Endothelial cell of umbilical vein (primary cell): ENCODE measurements at regions not wholly inside any gene's neighbourhood (a gene's known extent, or its start where the extent isn't known, plus 50 kb on each side); places are given as distances from the start of the nearest gene placed in this dataset.

Source experiments
- BruUV-seq: library from RNA; stranded (reverse); fragments of 400-500 nt; replicated peaks from 2 replicates; lab custom pipeline; 2021; lab: Mats Ljungman, UMichigan
- CTCF ChIA-PET: fragments of 300-600, 350-600 bp; sonication (Branson Sonifier 250); formaldehyde crosslinking; loops from one replicate; lab custom pipeline; 2021; ENCODE audit warnings: antibody characterized with exemption, inconsistent platforms; lab: Charles Lee
- POLR2A ChIA-PET: fragments of 300-600, 350-600 bp; sonication (Branson Sonifier 250); formaldehyde crosslinking; loops from one replicate; lab custom pipeline; 2021; ENCODE audit warnings: antibody characterized with exemption, inconsistent platforms; lab: Charles Lee
- DNase-seq: peaks from one replicate; pipeline ENCODE4 v3.0.0-alpha.2; 2011; ENCODE audit warnings: low read depth, low spot score
- FAIRE-seq: peaks from 2 replicates; lab custom pipeline; 2011; peaks lifted over from hg19 to GRCh38; lab: Jason Lieb, UNC
- H2AFZ ChIP-seq: 2 replicates; pipeline ENCODE4 v1.6.0; 2012; ENCODE audit warnings: low read depth, low read length, control low read depth, inconsistent platforms
- H3K27ac ChIP-seq: 2 replicates; pipeline ENCODE4 v1.5.1; 2011; ENCODE audit warnings: low read depth, mild to moderate bottlenecking, control low read depth, low read length, moderate library complexity; ENCODE audit not compliant: insufficient read depth
- H3K27me3 ChIP-seq, 2 experiments: 2 replicates each; pipeline versions ENCODE4 v1.6.0 to v1.6.1; 2011; ENCODE audit warnings: low read length in 2 of 2, mixed read lengths in 1 of 2; ENCODE audit not compliant: control insufficient read depth in 2 of 2, insufficient read depth in 2 of 2
- H3K36me3 ChIP-seq, 2 experiments: 2 replicates in 1 of 2; 3 replicates in 1 of 2; pipeline ENCODE4 v1.5.1; 2011; ENCODE audit warnings: low read length in 2 of 2, mild to moderate bottlenecking in 1 of 2, moderate library complexity in 1 of 2; ENCODE audit not compliant: control insufficient read depth in 2 of 2, insufficient read depth in 2 of 2; ENCODE audit errors: extremely low read depth in 1 of 2
- H3K4me1 ChIP-seq: 3 replicates; pipeline ENCODE4 v1.5.1; 2011; ENCODE audit warnings: mild to moderate bottlenecking, low read length; ENCODE audit not compliant: control insufficient read depth, insufficient read depth; ENCODE audit errors: extremely low read depth
- H3K4me2 ChIP-seq: 2 replicates; pipeline ENCODE4 v1.6.1; 2011; ENCODE audit warnings: low read length, control low read depth, mixed read lengths; ENCODE audit not compliant: insufficient read depth
- H3K4me3 ChIP-seq, 3 experiments: fragments of 200-600 bp in 1 of 3; sonication (generic), shearing (Covaris generic) in 1 of 3; replicated peaks in 1 of 3; 2 replicates each; pipeline ENCODE4 v1.5.1; 2011 to 2016; ENCODE audit warnings: control low read depth in 3 of 3, low read length in 3 of 3, mild to moderate bottlenecking in 2 of 3, inconsistent platforms in 1 of 3, low read depth in 1 of 3, moderate library complexity in 1 of 3; ENCODE audit not compliant: insufficient read depth in 1 of 3
- H3K79me2 ChIP-seq: 2 replicates; pipeline ENCODE4 v1.6.0; 2012; ENCODE audit warnings: low read length, inconsistent platforms; ENCODE audit not compliant: control insufficient read depth, insufficient read depth
- H3K9ac ChIP-seq: replicated peaks from 2 replicates; pipeline ENCODE3; 2011; ENCODE audit warnings: low read length, control low read depth; ENCODE audit not compliant: insufficient read depth; ENCODE audit errors: extremely low read depth
- H3K9me1 ChIP-seq: replicated peaks from 3 replicates; pipeline ENCODE4 v1.6.0; 2011; ENCODE audit warnings: mild to moderate bottlenecking, low read length; ENCODE audit not compliant: control insufficient read depth, insufficient read depth; ENCODE audit errors: extremely low read depth
- H3K9me3 ChIP-seq: replicated peaks from 2 replicates; pipeline ENCODE4 v1.5.1; 2012; ENCODE audit warnings: low read length, inconsistent platforms; ENCODE audit not compliant: control insufficient read depth, insufficient read depth
- H4K20me1 ChIP-seq: replicated peaks from 2 replicates; pipeline ENCODE3; 2011; ENCODE audit warnings: mild to moderate bottlenecking, low read length; ENCODE audit not compliant: control insufficient read depth, insufficient read depth; ENCODE audit errors: extremely low read depth
- EZH2 ChIP-seq: IDR thresholded peaks from 2 replicates; pipeline ENCODE4 v1.6.1; 2012; ENCODE audit warnings: borderline replicate concordance, low read depth, mild to moderate bottlenecking, moderate library complexity, low read length, inconsistent platforms; ENCODE audit not compliant: severe bottlenecking
- FOS ChIP-seq: IDR thresholded peaks from 2 replicates; pipeline ENCODE4 v1.6.1; 2011; ENCODE audit warnings: mild to moderate bottlenecking, low read length, moderate library complexity, borderline replicate concordance; ENCODE audit not compliant: insufficient read depth
- GATA2 ChIP-seq: IDR thresholded peaks from 2 replicates; pipeline ENCODE4 v1.7.0; 2011; ENCODE audit warnings: low read depth, mild to moderate bottlenecking, moderate library complexity, mixed read lengths, low read length; ENCODE audit not compliant: insufficient read length, insufficient read depth
- JUN ChIP-seq: IDR thresholded peaks from 2 replicates; pipeline ENCODE4 v1.6.1; 2011; ENCODE audit warnings: borderline replicate concordance, low read depth; ENCODE audit not compliant: insufficient read length, insufficient read depth
- MYC ChIP-seq: IDR thresholded peaks from one replicate; pipeline ENCODE4 v1.6.1; 2011; ENCODE audit warnings: mild to moderate bottlenecking, low read depth, low read length
- POLR2A ChIP-seq: IDR thresholded peaks from 2 replicates; pipeline ENCODE4 v1.6.1; 2012; ENCODE audit warnings: low read depth, mild to moderate bottlenecking, control low read depth, low read length
- POLR2AphosphoS5 ChIP-seq: IDR thresholded peaks from 2 replicates; pipeline ENCODE4 v1.6.1; 2012; ENCODE audit warnings: low read depth, mild to moderate bottlenecking, control low read depth, low read length, moderate library complexity; ENCODE audit not compliant: insufficient read depth
- dilution Hi-C: fragments of 300-500 bp; cut with MboI; formaldehyde crosslinking; loops from one replicate; pipeline ENCODE4 v1.15.0; 2019; ENCODE audit warnings: low sequenced_read_pairs; ENCODE audit not compliant: extremely low pct_ligation_motif_present
- intact Hi-C: fragments of 100-400 bp; cut with micrococcal nuclease; formaldehyde crosslinking; loops from one replicate; pipeline ENCODE4 v1.10.0; 2022
- TF ChIP-seq, protein P1 (sequence below): IDR thresholded peaks from 2 replicates; pipeline ENCODE4 v1.6.1; 2011; ENCODE audit not compliant: insufficient read depth, insufficient read length
- TF ChIP-seq, protein P2 (sequence below), 2 donors: IDR thresholded peaks; 1 replicate in 1 of 2; 2 replicates in 1 of 2; pipeline ENCODE4 v1.5.1; 2011; ENCODE audit warnings: low read length in 2 of 2, mild to moderate bottlenecking in 2 of 2, moderate library complexity in 2 of 2, control low read depth in 1 of 2, inconsistent platforms in 1 of 2, low read depth in 1 of 2; ENCODE audit not compliant: insufficient read depth in 1 of 2; ENCODE audit errors: extremely low read depth in 1 of 2

DNA sequence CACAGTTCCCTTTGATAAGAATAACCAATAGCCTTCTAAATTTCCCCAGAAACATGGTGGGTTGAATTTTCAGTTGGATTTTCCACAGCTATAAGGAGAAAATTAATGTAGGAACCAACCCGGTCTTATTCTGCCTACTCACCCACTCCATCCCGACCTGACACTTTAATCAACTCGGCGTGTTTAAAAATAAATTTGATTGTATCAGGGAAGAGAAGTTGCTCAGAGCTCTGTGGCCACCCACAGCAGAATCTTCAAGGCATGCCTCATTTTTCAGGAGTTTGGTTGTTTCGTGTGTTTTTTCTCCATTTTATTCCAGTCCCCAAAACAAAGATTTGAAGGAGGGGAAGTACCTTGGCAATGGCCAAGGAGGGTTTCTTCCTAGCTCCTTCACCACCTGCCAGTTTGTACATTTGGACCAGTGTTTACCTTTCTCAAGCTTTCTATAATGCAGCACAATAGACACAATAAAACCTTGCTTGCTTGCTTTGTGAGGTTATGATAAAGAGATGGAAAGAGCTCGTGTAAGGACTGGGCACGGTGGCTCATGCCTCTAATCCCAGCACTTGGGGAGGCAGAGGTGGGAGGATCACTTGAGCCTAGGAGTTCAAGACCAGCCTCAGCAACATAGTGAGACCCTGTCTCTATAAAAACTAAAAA, 297.2 kb upstream of the JARID2 start:
- Histone ChIP-seq H3K36me3 (no peaks in the 10 kb centered on the region), H3K4me3 (no peak overlapping the region), H3K9ac (no peak overlapping the region), H3K79me2 (no peaks in the 10 kb centered on the region), H3K27me3 (no peaks in the 10 kb centered on the region), H3K4me2 (no peak overlapping the region), H3K9me1 (no peaks in the 10 kb centered on the region), H4K20me1 (no peaks in the 10 kb centered on the region), H2AFZ (no peak overlapping the region), H3K27ac (no peak overlapping the region), H3K4me1 (no peaks in the 10 kb centered on the region), H3K9me3 (no peaks in the 10 kb centered on the region)
- TF ChIP-seq FOS, result no peak
- TF ChIP-seq POLR2AphosphoS5, result no peak
- TF ChIP-seq, protein P1, sequence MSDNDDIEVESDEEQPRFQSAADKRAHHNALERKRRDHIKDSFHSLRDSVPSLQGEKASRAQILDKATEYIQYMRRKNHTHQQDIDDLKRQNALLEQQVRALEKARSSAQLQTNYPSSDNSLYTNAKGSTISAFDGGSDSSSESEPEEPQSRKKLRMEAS, result no peak
- TF ChIP-seq, protein P2, sequence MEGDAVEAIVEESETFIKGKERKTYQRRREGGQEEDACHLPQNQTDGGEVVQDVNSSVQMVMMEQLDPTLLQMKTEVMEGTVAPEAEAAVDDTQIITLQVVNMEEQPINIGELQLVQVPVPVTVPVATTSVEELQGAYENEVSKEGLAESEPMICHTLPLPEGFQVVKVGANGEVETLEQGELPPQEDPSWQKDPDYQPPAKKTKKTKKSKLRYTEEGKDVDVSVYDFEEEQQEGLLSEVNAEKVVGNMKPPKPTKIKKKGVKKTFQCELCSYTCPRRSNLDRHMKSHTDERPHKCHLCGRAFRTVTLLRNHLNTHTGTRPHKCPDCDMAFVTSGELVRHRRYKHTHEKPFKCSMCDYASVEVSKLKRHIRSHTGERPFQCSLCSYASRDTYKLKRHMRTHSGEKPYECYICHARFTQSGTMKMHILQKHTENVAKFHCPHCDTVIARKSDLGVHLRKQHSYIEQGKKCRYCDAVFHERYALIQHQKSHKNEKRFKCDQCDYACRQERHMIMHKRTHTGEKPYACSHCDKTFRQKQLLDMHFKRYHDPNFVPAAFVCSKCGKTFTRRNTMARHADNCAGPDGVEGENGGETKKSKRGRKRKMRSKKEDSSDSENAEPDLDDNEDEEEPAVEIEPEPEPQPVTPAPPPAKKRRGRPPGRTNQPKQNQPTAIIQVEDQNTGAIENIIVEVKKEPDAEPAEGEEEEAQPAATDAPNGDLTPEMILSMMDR (IDR thresholded peaks at IDR 0.05; ENCODE audit: extremely low read depth in 1 of 2, insufficient read depth in 1 of 2, low read depth in 1 of 2, low read length in 2 of 2), result no peak
- no peak for TF ChIP-seq EZH2
- TF ChIP-seq POLR2A, result no peak
- TF ChIP-seq MYC, result no peak
- no peak for TF ChIP-seq GATA2
- TF ChIP-seq JUN, result no peak
- DNase-seq, result no peak
- no peak for FAIRE-seq
- no TSS peak for BruUV-seq
- ChIA-PET POLR2A (no interaction called here), CTCF (no interaction called here)
- dilution Hi-C loops (no loop called here), intact Hi-C loops (no loop called here)
